Uterus (tissue), 2 donors: ENCODE measurements at regions not wholly inside any gene's neighbourhood (a gene's known extent, or its start where the extent isn't known, plus 50 kb on each side); places are given as distances from the start of the nearest gene placed in this dataset.

Experiments used
- POLR2A ChIP-seq, 2 donors: fragments of 450-650 bp; IDR thresholded peaks; one replicate each; pipeline ENCODE4 v1.6.1; 2016; ENCODE audit warnings: antibody characterized with exemption in 2 of 2, mild to moderate bottlenecking in 1 of 2, moderate library complexity in 1 of 2
- TF ChIP-seq, protein P1 (sequence below), 4 experiments: fragments of 200-600 bp in 2 of 4; fragments of 450-650 bp in 2 of 4; sonication (generic) in 2 of 4; IDR thresholded peaks; one replicate each; pipeline ENCODE4 v1.5.1; 2016 to 2019; ENCODE audit warnings: antibody characterized with exemption in 4 of 4, mild to moderate bottlenecking in 2 of 4, moderate library complexity in 1 of 4

DNA sequence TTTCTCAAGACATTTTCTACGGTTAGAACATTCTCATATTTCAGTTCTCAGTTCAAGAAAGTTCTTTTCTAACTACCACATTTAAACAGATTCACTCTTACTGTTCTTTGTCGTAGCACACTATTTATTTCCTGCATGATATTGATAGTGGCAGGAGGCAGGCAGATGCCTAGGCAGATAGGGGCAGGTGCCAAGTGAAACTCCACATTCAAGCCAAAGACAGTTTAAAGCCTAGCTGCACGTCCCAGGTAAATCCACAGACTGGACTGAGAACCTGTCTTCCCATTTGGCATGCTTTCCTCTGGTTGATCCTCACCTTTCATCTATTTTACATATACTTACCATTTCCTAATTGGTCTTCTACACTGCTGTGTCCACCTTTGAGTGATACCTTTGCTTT is 359.3 kb downstream of the TMX3 start:
- TF ChIP-seq, protein P1, sequence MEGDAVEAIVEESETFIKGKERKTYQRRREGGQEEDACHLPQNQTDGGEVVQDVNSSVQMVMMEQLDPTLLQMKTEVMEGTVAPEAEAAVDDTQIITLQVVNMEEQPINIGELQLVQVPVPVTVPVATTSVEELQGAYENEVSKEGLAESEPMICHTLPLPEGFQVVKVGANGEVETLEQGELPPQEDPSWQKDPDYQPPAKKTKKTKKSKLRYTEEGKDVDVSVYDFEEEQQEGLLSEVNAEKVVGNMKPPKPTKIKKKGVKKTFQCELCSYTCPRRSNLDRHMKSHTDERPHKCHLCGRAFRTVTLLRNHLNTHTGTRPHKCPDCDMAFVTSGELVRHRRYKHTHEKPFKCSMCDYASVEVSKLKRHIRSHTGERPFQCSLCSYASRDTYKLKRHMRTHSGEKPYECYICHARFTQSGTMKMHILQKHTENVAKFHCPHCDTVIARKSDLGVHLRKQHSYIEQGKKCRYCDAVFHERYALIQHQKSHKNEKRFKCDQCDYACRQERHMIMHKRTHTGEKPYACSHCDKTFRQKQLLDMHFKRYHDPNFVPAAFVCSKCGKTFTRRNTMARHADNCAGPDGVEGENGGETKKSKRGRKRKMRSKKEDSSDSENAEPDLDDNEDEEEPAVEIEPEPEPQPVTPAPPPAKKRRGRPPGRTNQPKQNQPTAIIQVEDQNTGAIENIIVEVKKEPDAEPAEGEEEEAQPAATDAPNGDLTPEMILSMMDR (IDR thresholded peaks at IDR 0.05), result no peak
- TF ChIP-seq POLR2A (IDR thresholded peaks at IDR 0.05), result no peak
